HPDE6-E6E7 (cell line): ENCODE measurements at regions not wholly inside any gene's neighbourhood (a gene's known extent, or its start where the extent isn't known, plus 50 kb on each side); places are given as distances from the start of the nearest gene placed in this dataset.

Experiments
- DNase-seq: peaks from one replicate; pipeline ENCODE4 v3.0.0; 2011; ENCODE audit warnings: missing footprints; ENCODE audit errors: extremely low spot score

- no peak for DNase-seq
These were observed 475.9 kb downstream of the SQOR start for GRCh38 chr15:46110755-46111154.

GRCh38 chr15:46111730-46112129 is 476.9 kb downstream of the SQOR start:
- no peak for DNase-seq

GRCh38 chr15:46117071-46117470 is 482.2 kb downstream of the SQOR start:
- no peak for DNase-seq

- no peak for DNase-seq
These were observed 485.9 kb downstream of the SQOR start for GRCh38 chr15:46120713-46121112.

DNA sequence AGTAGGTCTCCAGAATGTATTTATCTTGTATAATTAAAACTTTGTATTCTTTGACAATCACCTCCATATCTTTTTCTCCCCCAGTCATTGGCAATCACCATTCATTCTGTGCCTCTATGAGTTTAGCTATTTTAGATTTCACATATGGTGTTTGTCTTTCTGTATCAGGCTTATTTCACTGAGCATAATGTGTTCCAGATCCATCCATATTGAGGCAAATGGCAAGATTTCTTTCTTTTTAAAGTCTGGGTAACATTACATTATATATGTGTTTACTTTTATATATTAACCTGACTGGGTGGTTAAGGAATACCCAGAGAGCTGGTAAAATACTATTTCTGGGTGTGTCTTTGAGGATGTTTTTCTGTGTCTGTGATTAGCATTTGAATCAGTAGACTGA is 486.6 kb downstream of the SQOR start:
- no peak for DNase-seq

DNA sequence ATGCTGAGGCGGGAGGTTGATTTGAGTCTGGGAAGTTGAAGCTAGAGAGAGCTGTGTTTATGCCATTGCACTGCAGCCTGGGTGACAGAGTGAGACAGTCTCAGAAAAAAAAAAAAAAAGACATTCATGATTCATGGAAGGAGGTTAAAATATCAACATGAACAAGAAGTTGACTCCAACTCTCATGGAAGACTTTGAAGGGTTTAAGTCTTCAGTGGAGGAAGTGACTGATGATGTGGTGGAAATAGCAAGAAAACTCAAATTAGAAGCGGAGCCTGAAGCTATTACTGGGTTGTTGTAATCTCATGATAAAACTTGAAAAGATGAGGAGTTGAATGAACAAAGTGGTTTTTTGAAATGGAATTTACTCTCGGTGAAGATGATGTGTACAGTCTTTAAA is 491.8 kb downstream of the SQOR start:
- no peak for DNase-seq

DNA sequence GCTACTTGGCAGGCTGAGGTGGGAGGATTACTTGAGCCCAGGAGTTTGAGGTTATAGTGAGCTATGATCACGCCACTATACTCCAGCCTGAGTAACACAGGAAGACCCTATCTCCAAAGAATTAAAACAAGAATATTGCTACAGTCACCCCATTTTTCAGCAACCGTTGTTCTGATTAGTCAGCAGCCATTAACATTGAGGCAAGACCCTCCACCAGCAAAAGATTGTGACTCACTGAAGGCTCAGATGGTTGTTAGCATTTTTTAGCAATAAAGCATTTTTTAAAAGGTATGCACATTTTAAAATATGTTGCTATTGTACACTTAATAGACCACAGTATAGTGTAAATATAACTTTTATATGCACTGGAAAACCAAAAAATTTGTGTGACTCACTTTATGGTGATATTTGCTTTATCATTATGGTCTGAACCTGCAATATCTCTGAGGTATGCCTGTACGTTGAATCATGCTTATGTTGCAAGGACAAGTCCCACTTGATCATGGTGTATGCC is 492.6 kb downstream of the SQOR start:
- DNase-seq, result no peak

GRCh38 chr15:46129145-46129544 is 494.3 kb downstream of the SQOR start:
- DNase-seq, result no peak

- no peak for DNase-seq
These were observed 497.0 kb downstream of the SQOR start for GRCh38 chr15:46131876-46132275.

- DNase-seq, result no peak
These were observed 502.6 kb downstream of the SQOR start for GRCh38 chr15:46137443-46137842.

DNA sequence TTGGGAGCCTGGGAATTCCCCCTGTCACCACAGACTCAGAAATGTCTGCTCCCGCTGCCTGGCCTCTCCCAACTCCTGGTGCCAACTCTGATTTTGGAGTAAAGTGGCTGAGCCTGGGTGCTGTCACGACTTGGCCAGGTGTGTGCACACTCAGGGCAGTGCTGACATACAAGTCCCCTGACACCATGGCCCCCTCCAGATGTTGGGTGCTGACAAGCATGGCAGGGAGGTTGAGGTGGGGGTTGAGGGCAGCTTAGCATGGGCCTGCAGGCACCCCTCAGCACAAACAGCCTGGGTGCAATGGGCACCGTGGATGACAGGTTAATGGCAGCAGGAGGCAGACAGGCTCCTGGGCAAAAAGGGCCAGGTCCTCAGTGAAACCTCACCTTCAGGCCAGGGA is 511.2 kb downstream of the SQOR start:
- DNase-seq, result no peak

DNA sequence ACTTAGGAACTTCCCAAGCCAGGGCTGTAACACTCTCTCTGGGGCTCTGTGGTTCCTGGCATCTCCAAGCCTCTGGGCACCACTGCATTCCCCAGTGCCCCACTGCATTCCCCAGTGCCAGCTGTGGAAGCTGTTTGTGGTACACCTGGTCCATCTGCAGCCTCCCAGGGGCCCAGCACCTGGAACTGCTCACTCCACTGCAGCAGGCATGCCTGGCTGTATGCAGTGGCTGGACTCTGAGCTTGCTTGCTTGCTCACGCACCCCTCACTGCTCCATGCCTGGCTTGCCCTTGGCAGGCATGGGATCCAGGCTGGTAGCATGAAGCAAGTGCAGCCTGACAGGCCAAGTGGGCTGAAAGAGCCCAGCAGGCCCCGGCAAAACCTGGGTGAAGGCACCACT is 512.1 kb downstream of the SQOR start:
- no peak for DNase-seq

- DNase-seq, result no peak
These were observed 517.0 kb downstream of the SQOR start for GRCh38 chr15:46151786-46152185.

DNA sequence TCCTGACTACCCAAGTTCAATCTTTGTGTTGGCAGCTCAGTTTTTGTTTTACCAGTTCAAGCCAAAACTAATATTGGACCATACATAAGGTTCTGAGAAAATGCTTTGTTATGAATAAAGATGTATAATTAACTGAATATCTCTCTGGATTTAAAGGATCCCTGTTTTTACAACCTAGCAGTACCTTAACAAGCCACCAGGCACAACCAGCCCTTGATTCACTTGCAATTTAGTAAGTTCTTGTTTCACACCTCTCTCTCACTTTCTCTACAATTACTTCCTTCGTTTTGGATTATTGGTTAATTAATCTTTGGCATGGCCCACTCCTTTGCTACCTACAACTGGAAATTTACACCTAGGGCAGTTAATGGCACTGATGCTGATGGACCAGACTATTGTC is 531.9 kb downstream of the SQOR start:
- DNase-seq, result no peak

DNA sequence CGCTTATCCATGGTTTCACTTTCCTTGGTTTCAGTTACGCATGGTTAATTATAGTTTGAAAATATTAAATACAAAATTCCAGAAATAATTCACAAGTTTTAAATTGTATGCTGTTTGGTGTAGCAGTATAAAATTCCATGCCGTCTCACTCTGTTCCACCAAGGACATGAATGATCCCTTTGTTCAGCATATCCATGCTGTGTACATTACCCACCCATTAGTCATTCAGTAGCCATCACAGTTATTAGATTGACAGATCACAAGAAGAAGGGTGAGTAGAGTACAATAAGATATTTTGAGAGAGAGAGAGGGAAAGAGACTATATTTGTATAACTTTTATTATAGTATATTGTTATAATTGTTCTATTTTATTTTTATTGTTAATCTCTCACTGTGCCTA is 535.5 kb downstream of the SQOR start:
- DNase-seq, result no peak

GRCh38 chr15:46174122-46174521 is 539.3 kb downstream of the SQOR start:
- DNase-seq, result no peak

- no peak for DNase-seq
These were observed 542.4 kb downstream of the SQOR start for GRCh38 chr15:46177219-46177618.

DNA sequence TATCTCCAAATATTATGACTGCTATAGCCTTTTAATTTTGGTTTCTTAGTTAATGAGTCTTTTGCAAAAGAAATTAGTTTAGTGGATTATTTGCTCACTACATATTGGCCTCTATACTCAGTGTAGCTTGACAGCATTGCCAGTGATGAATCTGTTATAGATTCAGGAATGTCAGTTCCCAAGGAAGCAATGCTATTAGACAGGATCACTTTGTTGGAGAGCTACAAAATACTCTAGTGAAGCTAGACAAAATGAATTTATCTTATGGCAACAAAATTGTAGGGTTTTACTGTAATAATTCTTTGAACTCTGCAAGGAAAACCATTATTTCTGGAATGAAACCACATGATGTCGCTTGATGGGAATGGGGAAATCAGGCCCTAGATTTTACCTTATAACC is 543.3 kb downstream of the SQOR start:
- DNase-seq, result no peak

- DNase-seq, result no peak
These were observed 572.5 kb downstream of the SQOR start for GRCh38 chr15:46207341-46207740.

DNA sequence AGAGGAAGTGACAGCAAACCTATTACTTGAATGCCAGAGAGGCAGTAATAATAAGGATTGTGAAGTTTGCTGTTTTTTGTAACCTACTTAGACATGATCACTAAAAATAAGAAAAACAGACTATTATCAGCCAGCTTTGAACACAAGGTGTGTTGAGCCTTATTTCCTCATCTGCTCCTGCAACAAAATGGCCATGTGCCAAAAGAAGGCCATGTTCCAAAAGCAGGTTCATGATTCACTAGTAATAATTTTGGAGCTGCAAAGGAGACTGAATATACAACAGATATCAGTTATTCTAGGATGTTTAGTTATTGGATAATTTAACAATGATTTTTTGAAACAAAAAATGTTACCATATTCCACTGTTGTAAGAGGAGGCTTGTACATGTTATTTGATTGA is 578.7 kb downstream of the SQOR start:
- DNase-seq, result no peak

GRCh38 chr15:46222826-46223225 is 588.0 kb downstream of the SQOR start:
- DNase-seq, result no peak

DNA sequence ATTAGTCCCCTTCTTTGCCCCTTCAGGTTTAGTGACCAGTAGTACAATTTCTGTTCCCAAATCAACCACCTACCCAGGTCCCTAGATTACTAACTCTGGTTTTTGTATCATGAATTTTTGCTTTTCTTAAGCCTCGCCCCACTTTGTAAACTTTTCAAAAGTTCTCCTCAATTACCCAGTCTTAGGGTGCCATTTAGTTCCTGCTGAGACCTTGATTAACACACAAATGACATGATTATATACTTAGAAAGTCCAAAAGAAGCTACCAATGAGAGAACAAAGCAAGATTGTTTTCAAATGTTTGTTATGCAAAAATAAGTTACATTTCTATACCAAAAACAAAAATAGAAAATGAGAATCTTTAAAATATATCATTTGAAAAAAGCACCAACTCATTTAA is 594.4 kb downstream of the SQOR start:
- DNase-seq, result no peak

DNA sequence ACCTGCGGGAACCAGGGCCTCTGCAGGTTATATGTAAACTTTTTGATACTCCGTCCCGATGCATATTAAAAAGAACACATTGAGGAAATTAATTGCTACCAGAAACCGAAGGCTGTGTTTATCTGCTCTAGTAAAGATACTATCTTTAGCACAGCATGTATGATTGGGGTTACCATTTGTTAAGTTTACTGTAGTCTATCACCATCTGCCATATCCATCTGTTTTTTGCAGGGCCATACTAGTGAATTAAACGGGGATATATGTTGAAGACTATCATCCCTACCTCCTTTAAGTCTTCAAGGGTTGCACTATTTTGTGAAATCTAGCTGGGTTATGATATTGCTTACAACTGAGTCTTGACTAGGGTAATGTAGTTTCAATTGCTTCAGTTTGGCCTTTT is 597.0 kb downstream of the SQOR start:
- DNase-seq, result no peak

GRCh38 chr15:46232471-46232870 is 597.6 kb downstream of the SQOR start:
- no peak for DNase-seq

- DNase-seq, result no peak
These were observed 608.1 kb downstream of the SQOR start for GRCh38 chr15:46242935-46243334.
